A673 (cell line): ENCODE measurements at regions not wholly inside any gene's neighbourhood (a gene's known extent, or its start where the extent isn't known, plus 50 kb on each side); places are given as distances from the start of the nearest gene placed in this dataset.

Experiments used
- BruUV-seq: library from RNA; stranded (reverse); fragments of 400-500 nt; replicated peaks from 2 replicates; lab custom pipeline; 2021; lab: Mats Ljungman, UMichigan
- CTCF ChIA-PET: fragments of 300-600 bp; sonication (Branson Sonifier 250); formaldehyde crosslinking; loops from one replicate; lab custom pipeline; 2022; ENCODE audit warnings: antibody characterized with exemption; lab: Charles Lee
- POLR2A ChIA-PET: fragments of 300-600 bp; sonication (Branson Sonifier 250); formaldehyde crosslinking; loops from one replicate; lab custom pipeline; 2022; ENCODE audit warnings: antibody characterized with exemption; ENCODE audit not compliant: low non-redundant PET; lab: Charles Lee
- DNase-seq: peaks from one replicate; pipeline ENCODE4 v3.0.0-alpha.2; 2015; ENCODE audit warnings: low spot score
- H3K27ac ChIP-seq: fragments of 200-600 bp; sonication (generic); 2 replicates; pipeline ENCODE4 v1.5.1; 2016; ENCODE audit warnings: mixed run types, low read depth, mild to moderate bottlenecking, mixed read lengths, antibody characterized with exemption, low read length; ENCODE audit not compliant: poor library complexity, severe bottlenecking
- H3K27me3 ChIP-seq: fragments of 200-600 bp; sonication (generic); replicated peaks from 2 replicates; pipeline ENCODE4 v1.6.1; 2017; ENCODE audit warnings: mixed run types, low read depth, mild to moderate bottlenecking, mixed read lengths, antibody characterized with exemption, low read length; ENCODE audit not compliant: insufficient read depth, poor library complexity
- H3K36me3 ChIP-seq: fragments of 200-600 bp; sonication (generic); 2 replicates; pipeline ENCODE4 v1.6.1; 2016; ENCODE audit warnings: mixed run types, mild to moderate bottlenecking, mixed read lengths, antibody characterized with exemption, low read length; ENCODE audit not compliant: insufficient read depth, poor library complexity, severe bottlenecking
- H3K4me1 ChIP-seq: fragments of 200-600 bp; sonication (generic); 2 replicates; pipeline ENCODE4 v1.6.1; 2017; ENCODE audit warnings: mixed run types, mild to moderate bottlenecking, mixed read lengths, antibody characterized with exemption, low read length; ENCODE audit not compliant: insufficient read depth, poor library complexity, severe bottlenecking
- H3K4me3 ChIP-seq: fragments of 200-600 bp; sonication (generic); 2 replicates; pipeline ENCODE4 v1.5.1; 2016; ENCODE audit warnings: low read depth, mixed run types, mild to moderate bottlenecking, mixed read lengths, low read length; ENCODE audit not compliant: poor library complexity, severe bottlenecking
- H3K9me3 ChIP-seq: fragments of 200-600 bp; sonication (generic); 2 replicates; pipeline ENCODE4 v1.6.1; 2016; ENCODE audit warnings: mixed run types, low read depth, mild to moderate bottlenecking, mixed read lengths, antibody characterized with exemption, low read length; ENCODE audit not compliant: poor library complexity, severe bottlenecking
- CTCF ChIP-seq: fragments of 300-800, 200-600 bp; sonication (generic); conservative IDR thresholded peaks from 2 replicates; pipeline ENCODE4 v1.5.1; 2017; ENCODE audit warnings: low read depth, mild to moderate bottlenecking, antibody characterized with exemption, low read length, moderate library complexity, mixed read lengths
- EZH2 ChIP-seq: fragments of 200-600 bp; sonication (generic); IDR thresholded peaks from 2 replicates; pipeline ENCODE4 v1.6.1; 2017; ENCODE audit warnings: borderline replicate concordance, low read depth, mild to moderate bottlenecking, mixed read lengths, antibody characterized with exemption, low read length; ENCODE audit not compliant: poor library complexity, severe bottlenecking
- intact Hi-C: fragments of 100-400 bp; cut with micrococcal nuclease; formaldehyde crosslinking; loops from one replicate; pipeline ENCODE4 v1.10.0; 2022; ENCODE audit not compliant: unreplicated experiment

- ChIA-PET CTCF (no interaction called here), POLR2A (no interaction called here)
- TF ChIP-seq CTCF: no peak
- no peak for TF ChIP-seq EZH2
- no TSS peak for BruUV-seq
- Histone ChIP-seq H3K4me3 (no peak overlapping the region), H3K4me1 (peaks cover 3% of the 10 kb centered on the region), H3K27ac (no peak overlapping the region), H3K27me3 (no peaks in the 10 kb centered on the region), H3K36me3 (no peaks in the 10 kb centered on the region), H3K9me3 (no peaks in the 10 kb centered on the region)
- intact Hi-C loops: no loop called here
- no peak for DNase-seq
These were observed 125.0 kb upstream of the IVNS1ABP start for GRCh38 chr1:185442050-185442449.

- POLR2A ChIA-PET: no interaction called here
- intact Hi-C loops: no loop called here
These were observed 124.6 kb upstream of the IVNS1ABP start for GRCh38 chr1:185441605-185442004.

GRCh38 chr1:185440877-185441276, 123.8 kb upstream of the IVNS1ABP start:
- no peak overlapping the region for H3K4me3 ChIP-seq
- H3K9me3 ChIP-seq: no peaks in the 10 kb centered on the region
- H3K36me3 ChIP-seq: no peaks in the 10 kb centered on the region
- DNase-seq: no peak
- H3K4me1 ChIP-seq: peaks cover 3% of the 10 kb centered on the region
- H3K27me3 ChIP-seq: no peaks in the 10 kb centered on the region
- no peak for TF ChIP-seq EZH2
- TF ChIP-seq CTCF: no peak
- intact Hi-C loops: no loop called here
- ChIA-PET POLR2A (interaction anchor here (0.7 kb wide), 1 partner anchor 134 kb away, joined by 17 read pairs; no protein-coding TSS in a partner anchor), CTCF (no interaction called here)
- H3K27ac ChIP-seq: no peak overlapping the region
- BruUV-seq: no TSS peak

More at GRCh38 chr1:185441605-185442004, 124.6 kb upstream of the IVNS1ABP start:
- DNase-seq: peak; percentile 30
- no peaks in the 10 kb centered on the region for H3K9me3 ChIP-seq
- no peak for TF ChIP-seq CTCF
- TF ChIP-seq EZH2: no peak
- peaks cover 3% of the 10 kb centered on the region for H3K4me1 ChIP-seq
- no TSS peak for BruUV-seq
- H3K36me3 ChIP-seq: no peaks in the 10 kb centered on the region
- no peak overlapping the region for H3K4me3 ChIP-seq
- no peaks in the 10 kb centered on the region for H3K27me3 ChIP-seq
- CTCF ChIA-PET: no interaction called here
- H3K27ac ChIP-seq: no peak overlapping the region
